IMR-90 (cell line): ENCODE measurements at regions not wholly inside any gene's neighbourhood (a gene's known extent, or its start where the extent isn't known, plus 50 kb on each side); places are given as distances from the start of the nearest gene placed in this dataset.

ENCODE experiments used
- ATAC-seq: fragments of 200-7000 bp; cut with Tn5 transposase; 2 replicates; pipeline ENCODE4 v1.9.1; 2020; ENCODE audit warnings: low read depth, mild to moderate bottlenecking, moderate library complexity
- BruUV-seq: library from RNA; stranded (reverse); fragments of 400-500 nt; replicated peaks from 2 replicates; lab custom pipeline; 2021; lab: Mats Ljungman, UMichigan
- CTCF ChIA-PET: fragments of 300-600 bp; formaldehyde crosslinking; extraction: SDS; loops from one replicate; lab custom pipeline; 2021; ENCODE audit warnings: antibody characterized with exemption; lab: Yijun Ruan, JAX
- POLR2A ChIA-PET: fragments of 300-600 bp; sonication (Branson Sonifier 250); formaldehyde crosslinking; loops from one replicate; lab custom pipeline; 2022; ENCODE audit warnings: antibody characterized with exemption; ENCODE audit not compliant: unreplicated experiment; lab: Charles Lee
- DNase-seq: peaks from one replicate; pipeline ENCODE4 v3.0.0; 2013
- H2AFZ ChIP-seq: replicated peaks from 2 replicates; pipeline ENCODE3; 2013; ENCODE audit warnings: low read length, mild to moderate bottlenecking; ENCODE audit not compliant: poor library complexity
- H2AK5ac ChIP-seq: 2 replicates; pipeline ENCODE4 v1.6.1; 2013; ENCODE audit warnings: low read depth, low read length, inconsistent platforms
- H2AK9ac ChIP-seq: replicated peaks from 2 replicates; pipeline ENCODE3; 2013; ENCODE audit warnings: mild to moderate bottlenecking, low read depth, low read length, moderate library complexity; ENCODE audit not compliant: poor library complexity
- H2BK120ac ChIP-seq: 2 replicates; pipeline ENCODE4 v1.6.1; 2013; ENCODE audit warnings: low read depth, low read length, inconsistent platforms
- H2BK15ac ChIP-seq: 3 replicates; pipeline ENCODE4 v1.6.1; 2013; ENCODE audit warnings: low read depth, low read length, inconsistent platforms
- H2BK20ac ChIP-seq: 2 replicates; pipeline ENCODE4 v1.6.1; 2013; ENCODE audit warnings: low read depth, mild to moderate bottlenecking, inconsistent platforms, low read length, moderate library complexity
- H2BK5ac ChIP-seq: 2 replicates; pipeline ENCODE4 v1.6.1; 2013; ENCODE audit warnings: mild to moderate bottlenecking, low read depth, low read length, inconsistent platforms; ENCODE audit not compliant: poor library complexity, severe bottlenecking
- H3K14ac ChIP-seq: replicated peaks from 2 replicates; pipeline ENCODE4 v1.6.1; 2013; ENCODE audit warnings: low read depth, low read length, inconsistent platforms
- H3K18ac ChIP-seq: 2 replicates; pipeline ENCODE4 v1.6.1; 2013; ENCODE audit warnings: low read depth, low read length, control low read depth
- H3K23ac ChIP-seq: 2 replicates; pipeline ENCODE4 v1.6.1; 2013; ENCODE audit warnings: low read depth, low read length, inconsistent platforms
- H3K27ac ChIP-seq: 2 replicates; pipeline ENCODE4 v1.5.1; 2013; ENCODE audit warnings: mild to moderate bottlenecking, control low read depth, low read length; ENCODE audit not compliant: insufficient read depth
- H3K27me3 ChIP-seq: 2 replicates; pipeline ENCODE4 v1.6.1; 2013; ENCODE audit warnings: low read length; ENCODE audit not compliant: control insufficient read depth, insufficient read depth
- H3K36me3 ChIP-seq: 2 replicates; pipeline ENCODE4 v1.6.1; 2013; ENCODE audit warnings: low read length, mixed read lengths; ENCODE audit not compliant: control insufficient read depth, insufficient read depth
- H3K4ac ChIP-seq: 2 replicates; pipeline ENCODE4 v1.6.1; 2013; ENCODE audit warnings: low read depth, low read length, inconsistent platforms
- H3K4me1 ChIP-seq: 2 replicates; pipeline ENCODE4 v1.6.1; 2013; ENCODE audit warnings: low read length, mixed read lengths; ENCODE audit not compliant: control insufficient read depth, insufficient read depth
- H3K4me2 ChIP-seq: 2 replicates; pipeline ENCODE4 v1.6.1; 2013; ENCODE audit warnings: low read depth, mild to moderate bottlenecking, control low read depth, low read length, moderate library complexity
- H3K4me3 ChIP-seq: 2 replicates; pipeline ENCODE4 v1.5.1; 2013; ENCODE audit warnings: low read depth, mild to moderate bottlenecking, control low read depth, low read length, moderate library complexity; ENCODE audit not compliant: insufficient read depth
- H3K56ac ChIP-seq: 2 replicates; pipeline ENCODE4 v1.6.1; 2013; ENCODE audit warnings: low read length, inconsistent platforms; ENCODE audit not compliant: insufficient read depth; ENCODE audit errors: extremely low read depth
- H3K79me1 ChIP-seq, 2 experiments: 2 replicates each; pipeline ENCODE4 v1.6.1; 2013; ENCODE audit warnings: low read length in 2 of 2, inconsistent platforms in 1 of 2, low read depth in 1 of 2
- H3K9ac ChIP-seq: 2 replicates; pipeline ENCODE4 v1.6.1; 2013; ENCODE audit warnings: low read depth, low read length, control low read depth
- H3K9me1 ChIP-seq: 2 replicates; pipeline ENCODE4 v1.6.1; 2013; ENCODE audit warnings: low read length, inconsistent platforms; ENCODE audit not compliant: insufficient read depth
- H3K9me3 ChIP-seq: 2 replicates; pipeline ENCODE4 v1.6.1; 2013; ENCODE audit warnings: low read length; ENCODE audit not compliant: control insufficient read depth, insufficient read depth
- H4K20me1 ChIP-seq: 2 replicates; pipeline ENCODE4 v1.6.1; 2013; ENCODE audit warnings: low read length, inconsistent platforms; ENCODE audit not compliant: insufficient read depth
- H4K5ac ChIP-seq: 2 replicates; pipeline ENCODE4 v1.6.1; 2013; ENCODE audit warnings: mild to moderate bottlenecking, low read depth, low read length, control low read depth
- H4K8ac ChIP-seq, 2 experiments: 2 replicates each; pipeline ENCODE4 v1.6.1; 2013; ENCODE audit warnings: low read depth in 2 of 2, low read length in 2 of 2, control low read depth in 1 of 2, inconsistent platforms in 1 of 2
- H4K91ac ChIP-seq: 2 replicates; pipeline ENCODE4 v1.6.1; 2013; ENCODE audit warnings: low read depth, low read length, inconsistent platforms; ENCODE audit not compliant: insufficient read depth
- MAZ ChIP-seq: IDR thresholded peaks from 2 replicates; pipeline ENCODE4 v1.6.1; 2012; ENCODE audit warnings: low read depth, mild to moderate bottlenecking, low read length, improper control_type of control experiment, moderate library complexity, borderline replicate concordance
- POLR2A ChIP-seq: IDR thresholded peaks from 2 replicates; pipeline ENCODE4 v1.6.1; 2012; ENCODE audit warnings: mild to moderate bottlenecking, low read depth, low read length
- WGBS, 2 experiments: methylation state at CpG; one replicate each; pipeline versions ENCODE4 v1.1.5 to v1.1.7; 2013; ENCODE audit warnings: missing lambda C conversion rate in 2 of 2; ENCODE audit not compliant: insufficient read length in 1 of 2; ENCODE audit errors: extremely low coverage in 2 of 2; 5-methylcytosine and 5-hydroxymethylcytosine counted together
- dilution Hi-C: fragments of 300-500 bp; cut with HindIII; formaldehyde crosslinking; loops from one replicate; pipeline ENCODE4 v1.14.3; 2018; ENCODE audit warnings: low sequenced_read_pairs; ENCODE audit not compliant: unreplicated experiment
- in situ Hi-C: fragments of 300-500 bp; cut with MboI; formaldehyde crosslinking; loops from 3 replicates; pipeline ENCODE4 v1.14.3; 2019; ENCODE audit warnings: low sequenced_read_pairs, inconsistent platforms, mixed read lengths
- intact Hi-C: fragments of 100-400 bp; cut with micrococcal nuclease; formaldehyde crosslinking; loops from 2 replicates; pipeline ENCODE4 v1.10.0; 2022

- H3K36me3 ChIP-seq = no peaks in the 10 kb centered on the region
- no peak overlapping the region for H2BK15ac ChIP-seq
- H4K91ac ChIP-seq = no peak overlapping the region
- H3K9me1 ChIP-seq = no peaks in the 10 kb centered on the region
- no peak overlapping the region for H3K23ac ChIP-seq
- no peak overlapping the region for H3K4me2 ChIP-seq
- H4K8ac ChIP-seq = no peak overlapping the region
- POLR2A ChIA-PET = no interaction called here
- H3K4me3 ChIP-seq = no peak overlapping the region
- peaks cover 28% of the 10 kb centered on the region for H3K27me3 ChIP-seq
- no peaks in the 10 kb centered on the region for H4K20me1 ChIP-seq
- dilution Hi-C loops = no loop called here
- no peak overlapping the region for H2AK5ac ChIP-seq
- no peaks in the 10 kb centered on the region for H3K79me1 ChIP-seq
- no peak overlapping the region for H2BK20ac ChIP-seq
- no peak overlapping the region for H4K5ac ChIP-seq
- no peak for ATAC-seq
- DNase-seq = no peak
- no peak overlapping the region for H2BK5ac ChIP-seq
- H3K4ac ChIP-seq = no peak overlapping the region
- H2AK9ac ChIP-seq = no peak overlapping the region
- H3K18ac ChIP-seq = no peak overlapping the region
- in situ Hi-C loops = no loop called here
- CTCF ChIA-PET = no interaction called here
- H3K56ac ChIP-seq = no peak overlapping the region
- peaks cover 2% of the 10 kb centered on the region for H3K9me3 ChIP-seq
- no peak overlapping the region for H3K9ac ChIP-seq
- no peak overlapping the region for H2AFZ ChIP-seq
- no peaks in the 10 kb centered on the region for H3K4me1 ChIP-seq
- WGBS, 2 experiments = 20% methylated on average over 2 of the region's 10 CpGs; no CpG with 5 or more reads in 1 of the 2 experiments
- no TSS peak for BruUV-seq
- intact Hi-C loops = no loop called here
- H3K14ac ChIP-seq = no peak overlapping the region
- no peak overlapping the region for H2BK120ac ChIP-seq
- no peak for TF ChIP-seq POLR2A
- TF ChIP-seq MAZ = no peak
- H3K27ac ChIP-seq = no peak overlapping the region
These were observed 67.0 kb upstream of the NEK6 start for GRCh38 chr9:124190761-124191160.
